ENCODE measurements at regions not wholly inside any gene's neighbourhood (a gene's known extent, or its start where the extent isn't known, plus 50 kb on each side); places are given as distances from the start of the nearest gene placed in this dataset.

DNA sequence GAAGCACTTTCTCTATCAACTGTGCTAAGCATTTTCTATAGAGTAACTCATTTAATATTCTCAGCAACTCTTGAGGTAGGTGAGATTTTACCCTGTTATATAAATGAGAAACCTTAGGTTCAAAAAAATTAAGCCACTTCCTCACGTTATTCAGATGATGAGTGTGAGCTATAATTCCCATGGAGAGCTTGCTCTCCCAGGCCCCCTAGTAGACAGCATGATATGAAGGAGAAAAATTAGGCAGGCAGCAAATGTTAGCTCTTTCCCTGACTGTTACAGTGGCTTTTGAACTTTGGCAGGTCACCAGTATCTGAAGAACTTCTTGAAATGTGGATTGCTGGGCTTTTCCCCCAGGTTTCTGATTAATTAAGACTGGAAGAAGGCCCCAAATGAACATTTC, 753.1 kb downstream of the NCAM2 start:
- TF ChIP-seq, protein P1, sequence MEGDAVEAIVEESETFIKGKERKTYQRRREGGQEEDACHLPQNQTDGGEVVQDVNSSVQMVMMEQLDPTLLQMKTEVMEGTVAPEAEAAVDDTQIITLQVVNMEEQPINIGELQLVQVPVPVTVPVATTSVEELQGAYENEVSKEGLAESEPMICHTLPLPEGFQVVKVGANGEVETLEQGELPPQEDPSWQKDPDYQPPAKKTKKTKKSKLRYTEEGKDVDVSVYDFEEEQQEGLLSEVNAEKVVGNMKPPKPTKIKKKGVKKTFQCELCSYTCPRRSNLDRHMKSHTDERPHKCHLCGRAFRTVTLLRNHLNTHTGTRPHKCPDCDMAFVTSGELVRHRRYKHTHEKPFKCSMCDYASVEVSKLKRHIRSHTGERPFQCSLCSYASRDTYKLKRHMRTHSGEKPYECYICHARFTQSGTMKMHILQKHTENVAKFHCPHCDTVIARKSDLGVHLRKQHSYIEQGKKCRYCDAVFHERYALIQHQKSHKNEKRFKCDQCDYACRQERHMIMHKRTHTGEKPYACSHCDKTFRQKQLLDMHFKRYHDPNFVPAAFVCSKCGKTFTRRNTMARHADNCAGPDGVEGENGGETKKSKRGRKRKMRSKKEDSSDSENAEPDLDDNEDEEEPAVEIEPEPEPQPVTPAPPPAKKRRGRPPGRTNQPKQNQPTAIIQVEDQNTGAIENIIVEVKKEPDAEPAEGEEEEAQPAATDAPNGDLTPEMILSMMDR (IDR thresholded peaks at IDR 0.05), result no peak
- TF ChIP-seq POLR2AphosphoS5 (IDR thresholded peaks at IDR 0.05; ENCODE audit: low read depth, low read length) (no peak), TCF7L2 (IDR thresholded peaks at IDR 0.05; ENCODE audit: low read depth, low read length) (no peak)
- TF ChIP-seq, protein P2, sequence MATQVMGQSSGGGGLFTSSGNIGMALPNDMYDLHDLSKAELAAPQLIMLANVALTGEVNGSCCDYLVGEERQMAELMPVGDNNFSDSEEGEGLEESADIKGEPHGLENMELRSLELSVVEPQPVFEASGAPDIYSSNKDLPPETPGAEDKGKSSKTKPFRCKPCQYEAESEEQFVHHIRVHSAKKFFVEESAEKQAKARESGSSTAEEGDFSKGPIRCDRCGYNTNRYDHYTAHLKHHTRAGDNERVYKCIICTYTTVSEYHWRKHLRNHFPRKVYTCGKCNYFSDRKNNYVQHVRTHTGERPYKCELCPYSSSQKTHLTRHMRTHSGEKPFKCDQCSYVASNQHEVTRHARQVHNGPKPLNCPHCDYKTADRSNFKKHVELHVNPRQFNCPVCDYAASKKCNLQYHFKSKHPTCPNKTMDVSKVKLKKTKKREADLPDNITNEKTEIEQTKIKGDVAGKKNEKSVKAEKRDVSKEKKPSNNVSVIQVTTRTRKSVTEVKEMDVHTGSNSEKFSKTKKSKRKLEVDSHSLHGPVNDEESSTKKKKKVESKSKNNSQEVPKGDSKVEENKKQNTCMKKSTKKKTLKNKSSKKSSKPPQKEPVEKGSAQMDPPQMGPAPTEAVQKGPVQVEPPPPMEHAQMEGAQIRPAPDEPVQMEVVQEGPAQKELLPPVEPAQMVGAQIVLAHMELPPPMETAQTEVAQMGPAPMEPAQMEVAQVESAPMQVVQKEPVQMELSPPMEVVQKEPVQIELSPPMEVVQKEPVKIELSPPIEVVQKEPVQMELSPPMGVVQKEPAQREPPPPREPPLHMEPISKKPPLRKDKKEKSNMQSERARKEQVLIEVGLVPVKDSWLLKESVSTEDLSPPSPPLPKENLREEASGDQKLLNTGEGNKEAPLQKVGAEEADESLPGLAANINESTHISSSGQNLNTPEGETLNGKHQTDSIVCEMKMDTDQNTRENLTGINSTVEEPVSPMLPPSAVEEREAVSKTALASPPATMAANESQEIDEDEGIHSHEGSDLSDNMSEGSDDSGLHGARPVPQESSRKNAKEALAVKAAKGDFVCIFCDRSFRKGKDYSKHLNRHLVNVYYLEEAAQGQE (IDR thresholded peaks at IDR 0.05; ENCODE audit: insufficient read depth in 1 of 2, low read depth in 2 of 2, low read length in 1 of 2), result no peak

All from Panc1 (cell line).